ENCODE measurements at regions not wholly inside any gene's neighbourhood (a gene's known extent, or its start where the extent isn't known, plus 50 kb on each side); places are given as distances from the start of the nearest gene placed in this dataset.

GRCh38 chr9:27715651-27716050, 142.4 kb upstream of the C9orf72 start:
- TF ChIP-seq POLR2A (IDR thresholded peaks at IDR 0.05): no peak
- TF ChIP-seq CTCF (IDR thresholded peaks at IDR 0.05): no peak
